GM12878 (cell line): ENCODE measurements at regions not wholly inside any gene's neighbourhood (a gene's known extent, or its start where the extent isn't known, plus 50 kb on each side); places are given as distances from the start of the nearest gene placed in this dataset.

ENCODE experiments used
- ATAC-seq: fragments of 200-7000 bp; cut with Tn5 transposase; 3 replicates; pipeline ENCODE4 v1.9.1; 2020; ENCODE audit warnings: mild to moderate bottlenecking, moderate library complexity
- BruUV-seq: library from RNA; stranded (reverse); fragments of 400-500 nt; replicated peaks from 2 replicates; lab custom pipeline; 2021; lab: Mats Ljungman, UMichigan
- CTCF ChIA-PET: fragments of 300-600 bp; sonication (Branson Sonifier 250); formaldehyde crosslinking; extraction: SDS; loops from one replicate; lab custom pipeline; 2021; ENCODE audit warnings: inconsistent platforms; lab: Yijun Ruan, JAX
- POLR2A ChIA-PET: fragments of 350-600 bp; formaldehyde crosslinking; extraction: SDS; loops from one replicate; lab custom pipeline; 2021; ENCODE audit warnings: inconsistent platforms; lab: Charles Lee
- RAD21 ChIA-PET: fragments of 300-600 bp; sonication (Branson Sonifier 250); formaldehyde crosslinking; loops from one replicate; lab custom pipeline; 2023; ENCODE audit warnings: antibody characterized with exemption; ENCODE audit not compliant: unreplicated experiment; lab: Charles Lee
- SMC1A ChIA-PET: fragments of 300-600 bp; sonication (Branson Sonifier 250); formaldehyde crosslinking; loops from one replicate; lab custom pipeline; 2023; ENCODE audit not compliant: unreplicated experiment, uncharacterized antibody; lab: Charles Lee
- DNase-seq: peaks from one replicate; pipeline ENCODE4 v3.0.0-alpha.2; 2011; ENCODE audit warnings: low read depth, low spot score
- FAIRE-seq: peaks from 3 replicates; lab custom pipeline; 2011; peaks lifted over from hg19 to GRCh38; lab: Jason Lieb, UNC
- H2AFZ ChIP-seq: 2 replicates; pipeline ENCODE4 v1.6.0; 2011; ENCODE audit warnings: low read depth, low read length, control low read depth; ENCODE audit not compliant: control insufficient read depth
- H3K27ac ChIP-seq: 2 replicates; pipeline ENCODE4 v1.5.1; 2011; ENCODE audit warnings: control low read depth; ENCODE audit not compliant: control insufficient read depth, insufficient read depth
- H3K27me3 ChIP-seq, 2 experiments: replicated peaks in 1 of 2; 2 replicates each; pipeline versions ENCODE4 v1.6.0 to v1.6.1; 2011; ENCODE audit warnings: low read length in 1 of 2; ENCODE audit not compliant: control insufficient read depth in 2 of 2, insufficient read depth in 2 of 2
- H3K36me3 ChIP-seq, 2 experiments: 2 replicates each; pipeline ENCODE4 v1.5.1; 2011; ENCODE audit warnings: low read length in 1 of 2; ENCODE audit not compliant: control insufficient read depth in 2 of 2, insufficient read depth in 2 of 2
- H3K4me1 ChIP-seq: 2 replicates; pipeline ENCODE4 v1.6.1; 2011; ENCODE audit warnings: mild to moderate bottlenecking, low read length, moderate library complexity, mixed read lengths; ENCODE audit not compliant: control insufficient read depth, insufficient read depth
- H3K4me2 ChIP-seq: 2 replicates; pipeline ENCODE4 v1.6.0; 2011; ENCODE audit warnings: control low read depth; ENCODE audit not compliant: control insufficient read depth, insufficient read depth
- H3K4me3 ChIP-seq: fragments of 200-600 bp; sonication (generic); 2 replicates; pipeline ENCODE4 v1.5.1; 2016
- H3K79me2 ChIP-seq: 2 replicates; pipeline ENCODE4 v1.6.0; 2011; ENCODE audit warnings: low read length; ENCODE audit not compliant: control insufficient read depth, insufficient read depth
- H3K9ac ChIP-seq: 2 replicates; pipeline ENCODE4 v1.8.0; 2011; ENCODE audit warnings: low read length, control low read depth, mixed read lengths; ENCODE audit not compliant: control insufficient read depth, insufficient read depth
- H3K9me3 ChIP-seq: replicated peaks from 3 replicates; pipeline ENCODE4 v1.5.1; 2011; ENCODE audit warnings: mild to moderate bottlenecking, low read length; ENCODE audit not compliant: control insufficient read depth, insufficient read depth
- H4K20me1 ChIP-seq: 2 replicates; pipeline ENCODE4 v1.6.0; 2011; ENCODE audit not compliant: control insufficient read depth, insufficient read depth
- CEBPB ChIP-seq, 2 experiments: fragments of 150-350 bp in 1 of 2; IDR thresholded peaks; 2 replicates each; pipeline ENCODE4 v1.6.1; 2012 to 2014; ENCODE audit warnings: low read depth in 2 of 2, low read length in 2 of 2, borderline replicate concordance in 1 of 2, inconsistent platforms in 1 of 2
- CREM ChIP-seq: IDR thresholded peaks from 2 replicates; pipeline ENCODE4 v1.6.1; 2014; ENCODE audit warnings: antibody characterized with exemption, low read depth
- CUX1 ChIP-seq: IDR thresholded peaks from 2 replicates; pipeline ENCODE4 v1.6.1; 2012; ENCODE audit warnings: improper control_type of control experiment, low read depth, low read length; ENCODE audit not compliant: insufficient replicate concordance
- HSF1 ChIP-seq: fragments of 150-350 bp; IDR thresholded peaks from 2 replicates; pipeline ENCODE4 v1.6.1; 2014; ENCODE audit warnings: mild to moderate bottlenecking, low read depth, low read length
- IKZF2 ChIP-seq, 2 experiments: fragments of 450-650 bp; IDR thresholded peaks; 2 replicates each; pipeline ENCODE4 v1.6.1; 2017; ENCODE audit warnings: mild to moderate bottlenecking in 2 of 2, moderate library complexity in 2 of 2
- MYB ChIP-seq: fragments of 150-350 bp; IDR thresholded peaks from 2 replicates; pipeline ENCODE4 v1.6.1; 2014; ENCODE audit warnings: mild to moderate bottlenecking, low read depth, low read length, borderline replicate concordance
- NR2C2 ChIP-seq: IDR thresholded peaks from 2 replicates; pipeline ENCODE4 v1.6.1; 2011; ENCODE audit warnings: borderline replicate concordance, low read depth; ENCODE audit not compliant: control insufficient read depth, insufficient read length
- POLR2AphosphoS2 ChIP-seq: IDR thresholded peaks from 2 replicates; pipeline ENCODE4 v1.6.1; 2011; ENCODE audit warnings: low read depth, mild to moderate bottlenecking, low read length, improper control_type of control experiment, moderate library complexity
- SKIL ChIP-seq: fragments of 450-650 bp; IDR thresholded peaks from 2 replicates; pipeline ENCODE4 v1.6.1; 2017; ENCODE audit warnings: mild to moderate bottlenecking, low read depth, inconsistent platforms; ENCODE audit not compliant: poor library complexity, severe bottlenecking
- TBL1XR1 ChIP-seq: IDR thresholded peaks from 2 replicates; pipeline ENCODE4 v1.6.1; 2012; ENCODE audit warnings: low read depth, low read length, improper control_type of control experiment
- ZBTB11 ChIP-seq: fragments of 450-650 bp; formaldehyde crosslinking; IDR thresholded peaks from 2 replicates; pipeline ENCODE4 v1.5.0; 2022; ENCODE audit warnings: mild to moderate bottlenecking, missing genetic modification characterization
- WGBS: methylation state at CpG from one replicate; pipeline ENCODE4 v1.1.6; 2016; ENCODE audit warnings: low lambda C conversion rate; ENCODE audit not compliant: insufficient replicate concordance, insufficient coverage; ENCODE audit errors: missing lambda C conversion rate; 5-methylcytosine and 5-hydroxymethylcytosine counted together
- in situ Hi-C: fragments of 300-500 bp; cut with MboI; formaldehyde crosslinking; loops from 9 replicates; pipeline ENCODE4 v1.14.3; 2018; ENCODE audit warnings: mixed read lengths
- intact Hi-C: fragments of 100-400 bp; cut with micrococcal nuclease; formaldehyde crosslinking; loops from one replicate; pipeline ENCODE4 v1.14.2; 2022; ENCODE audit not compliant: unreplicated experiment

- intact Hi-C loops (no loop called here), in situ Hi-C loops (no loop called here)
- FAIRE-seq, result no peak
- RAD21 ChIA-PET, result no interaction called here
- no peak overlapping the region for H3K27ac ChIP-seq
- ATAC-seq, result no peak
- H3K9me3 ChIP-seq, result no peaks in the 10 kb centered on the region
- H2AFZ ChIP-seq, result no peak overlapping the region
- H4K20me1 ChIP-seq, result no peaks in the 10 kb centered on the region
- H3K4me2 ChIP-seq, result no peak overlapping the region
- DNase-seq, result no peak
- CTCF ChIA-PET, result no interaction called here
- no peaks in the 10 kb centered on the region for H3K36me3 ChIP-seq
- SMC1A ChIA-PET, result no interaction called here
- no peaks in the 10 kb centered on the region for H3K27me3 ChIP-seq
- H3K9ac ChIP-seq, result no peak overlapping the region
- no TSS peak for BruUV-seq
- 71% methylated on average over 1 of the region's 1 CpG for WGBS
- no peaks in the 10 kb centered on the region for H3K4me1 ChIP-seq
- POLR2A ChIA-PET, result no interaction called here
- TF ChIP-seq ZBTB11 (CRISPR knock-in tag), result no peak
- TF ChIP-seq CREM, result no peak
- TF ChIP-seq IKZF2 (IDR thresholded peaks at IDR 0.05), result no peak
- TF ChIP-seq HSF1, result no peak
- TF ChIP-seq NR2C2, result no peak
- no peak for TF ChIP-seq CUX1
- TF ChIP-seq CEBPB (IDR thresholded peaks at IDR 0.05; ENCODE audit: borderline replicate concordance in 1 of 2, low read depth in 2 of 2, low read length in 2 of 2), result no peak
- no peak for TF ChIP-seq SKIL
- TF ChIP-seq MYB, result no peak
- TF ChIP-seq TBL1XR1, result no peak
- TF ChIP-seq POLR2AphosphoS2, result no peak
- H3K79me2 ChIP-seq, result no peaks in the 10 kb centered on the region
- no peak overlapping the region for H3K4me3 ChIP-seq
Measured at GRCh38 chr16:72298961-72299360, 127.0 kb upstream of the PMFBP1 start.
